ENCODE measurements at regions not wholly inside any gene's neighbourhood (a gene's known extent, or its start where the extent isn't known, plus 50 kb on each side); places are given as distances from the start of the nearest gene placed in this dataset.

DNA sequence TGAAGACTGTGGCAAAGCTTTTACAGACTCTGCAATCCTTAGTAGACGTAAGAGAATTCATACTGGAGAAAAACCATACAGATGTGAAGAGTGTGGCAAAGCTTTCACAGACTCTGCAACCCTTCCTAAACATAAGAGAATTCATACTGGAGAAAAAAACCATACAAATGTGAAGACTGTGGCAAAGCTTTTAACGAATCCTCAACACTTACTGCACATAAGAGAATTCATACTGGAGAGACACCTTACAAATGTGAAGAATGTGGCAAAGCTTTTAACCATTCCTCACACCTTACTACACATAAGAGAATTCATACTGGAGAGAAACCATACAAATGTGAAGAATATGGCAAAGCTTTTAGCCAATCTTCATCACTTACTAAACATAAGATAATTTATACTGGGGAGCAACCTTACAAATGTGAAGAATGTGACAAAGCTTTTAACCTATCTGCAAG lies 50.1 kb upstream of the ZNF98 start:
- Histone ChIP-seq H3K4me2 (ENCODE audit: control insufficient read depth, extremely low read depth, insufficient read depth, low read depth, low read length) (no peak overlapping the region), H3K9ac (ENCODE audit: control insufficient read depth, extremely low read depth, insufficient read depth, low read length) (no peak overlapping the region), H3K79me2 (ENCODE audit: control insufficient read depth, insufficient read depth, low read length) (no peaks in the 10 kb centered on the region), H3K9me3 (ENCODE audit: control insufficient read depth, low read depth, low read length) (peaks cover 14% of the 10 kb centered on the region), H4K20me1 (ENCODE audit: control insufficient read depth, extremely low read depth, insufficient read depth, low read length) (no peaks in the 10 kb centered on the region), H3K4me3 (ENCODE audit: control insufficient read depth in 2 of 3, extremely low read depth in 1 of 3, insufficient read depth in 2 of 3, low read depth in 1 of 3, low read length in 3 of 3) (no peak overlapping the region), H3K4me1 (ENCODE audit: control insufficient read depth, extremely low read depth, insufficient read depth, low read length) (no peaks in the 10 kb centered on the region), H3K9me1 (ENCODE audit: control insufficient read depth, extremely low read depth, insufficient read depth, low read length) (no peaks in the 10 kb centered on the region), H2AFZ (ENCODE audit: control insufficient read depth, low read length) (no peak overlapping the region), H3K27me3 (ENCODE audit: control insufficient read depth, extremely low read depth, insufficient read depth, low read length) (no peaks in the 10 kb centered on the region), H3K27ac (ENCODE audit: control insufficient read depth, insufficient read depth, low read length) (no peak overlapping the region), H3K36me3 (ENCODE audit: control insufficient read depth in 2 of 2, extremely low read depth in 1 of 2, insufficient read depth in 2 of 2, low read length in 2 of 2) (no peaks in the 10 kb centered on the region)
- DNase-seq (ENCODE audit: low read depth, low spot score) (no peak), FAIRE-seq (no peak)
- TF ChIP-seq, protein P1, sequence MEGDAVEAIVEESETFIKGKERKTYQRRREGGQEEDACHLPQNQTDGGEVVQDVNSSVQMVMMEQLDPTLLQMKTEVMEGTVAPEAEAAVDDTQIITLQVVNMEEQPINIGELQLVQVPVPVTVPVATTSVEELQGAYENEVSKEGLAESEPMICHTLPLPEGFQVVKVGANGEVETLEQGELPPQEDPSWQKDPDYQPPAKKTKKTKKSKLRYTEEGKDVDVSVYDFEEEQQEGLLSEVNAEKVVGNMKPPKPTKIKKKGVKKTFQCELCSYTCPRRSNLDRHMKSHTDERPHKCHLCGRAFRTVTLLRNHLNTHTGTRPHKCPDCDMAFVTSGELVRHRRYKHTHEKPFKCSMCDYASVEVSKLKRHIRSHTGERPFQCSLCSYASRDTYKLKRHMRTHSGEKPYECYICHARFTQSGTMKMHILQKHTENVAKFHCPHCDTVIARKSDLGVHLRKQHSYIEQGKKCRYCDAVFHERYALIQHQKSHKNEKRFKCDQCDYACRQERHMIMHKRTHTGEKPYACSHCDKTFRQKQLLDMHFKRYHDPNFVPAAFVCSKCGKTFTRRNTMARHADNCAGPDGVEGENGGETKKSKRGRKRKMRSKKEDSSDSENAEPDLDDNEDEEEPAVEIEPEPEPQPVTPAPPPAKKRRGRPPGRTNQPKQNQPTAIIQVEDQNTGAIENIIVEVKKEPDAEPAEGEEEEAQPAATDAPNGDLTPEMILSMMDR (optimal IDR thresholded peaks at IDR 0.05 in 1 of 3, IDR thresholded peaks at IDR 0.05 in 1 of 3, conservative IDR thresholded peaks at IDR 0.05 in 1 of 3; ENCODE audit: extremely low read depth in 1 of 3, insufficient read depth in 2 of 3, low read length in 3 of 3): no peak
- TF ChIP-seq EZH2 (IDR thresholded peaks at IDR 0.05; ENCODE audit: low read length): no peak
- dilution Hi-C loops (cut with MboI; ENCODE audit: extremely low pct_ligation_motif_present, low sequenced_read_pairs): no loop called here

Small RNA genes in the stretch of these regions (small RNA-seq; reads per million reads assigned to genes)
- 0 reads per million in 3 experiments for gene AC004004.1 (ENCODE audit: insufficient read length in 3 of 3, low read depth in 3 of 3, low replicate concordance in 1 of 3)

Data from keratinocyte (primary cell).